ENCODE measurements at regions not wholly inside any gene's neighbourhood (a gene's known extent, or its start where the extent isn't known, plus 50 kb on each side); places are given as distances from the start of the nearest gene placed in this dataset.
A peak's percentile ranks its signal among the peaks of the same experiment; 100 is the strongest.
"Not testable (repeated sequence)": the region's sequence is repeated elsewhere in the genome, so short reads cannot be mapped to it uniquely, and the experiment has no call there.

DNA sequence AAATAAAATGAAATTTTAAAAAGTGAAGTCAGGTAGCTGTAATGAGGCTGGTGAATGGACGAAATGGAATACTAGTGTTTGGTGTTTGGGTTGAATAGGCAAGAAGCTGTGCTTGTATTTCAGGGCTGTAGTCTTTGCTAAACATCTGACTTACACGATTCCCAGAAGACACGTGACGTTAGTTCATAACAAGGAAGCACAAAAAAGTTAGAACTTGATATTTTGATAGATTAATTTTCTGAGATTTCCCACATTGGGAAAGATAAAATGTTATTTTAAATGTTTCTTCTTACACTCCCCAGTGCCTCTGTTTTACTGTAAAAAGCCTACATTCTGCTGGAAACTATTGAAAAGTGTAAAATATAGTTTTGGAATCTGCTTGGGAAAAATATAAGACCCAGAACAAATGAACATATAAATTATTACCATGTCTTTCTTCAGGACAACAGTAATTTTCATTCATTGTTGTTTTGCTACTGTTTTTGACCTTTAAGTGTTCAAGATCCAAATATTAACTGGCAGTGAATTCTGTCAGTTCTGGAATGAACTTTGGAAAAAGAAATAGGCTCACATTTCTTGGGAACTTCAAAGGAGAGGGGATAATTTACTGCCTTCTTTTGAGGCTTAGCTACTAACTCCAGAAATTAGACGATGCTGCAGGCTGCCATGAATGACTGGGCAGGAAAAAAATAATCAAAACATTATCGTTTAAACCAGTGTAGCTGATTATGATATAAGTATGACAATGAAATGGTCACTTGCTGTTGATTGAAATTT lies 241.3 kb downstream of the SLITRK6 start:
- intact Hi-C loops (cut with DNase I, micrococcal nuclease) = no loop called here
- DNase-seq (no peak), ATAC-seq (no peak)

DNA sequence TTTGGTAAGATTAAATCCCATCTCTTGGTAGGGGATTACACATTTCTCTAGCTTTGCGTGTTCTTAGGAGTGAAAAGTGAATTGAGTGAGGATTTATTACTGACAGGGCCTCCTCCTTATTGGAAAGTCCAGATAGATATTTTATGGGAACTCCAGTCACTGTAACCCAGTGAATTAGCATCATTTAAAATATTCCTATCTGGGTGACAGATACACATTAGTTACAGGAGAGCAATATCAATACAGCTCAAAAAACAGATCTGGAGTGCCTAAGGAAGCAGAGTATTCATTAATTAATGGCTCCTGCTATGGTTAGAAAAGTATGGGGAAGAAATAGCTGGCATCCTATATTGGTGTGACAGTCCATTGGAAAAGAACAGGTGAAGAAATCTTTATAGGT lies 248.2 kb downstream of the SLITRK6 start:
- no peak for DNase-seq
- intact Hi-C loops (cut with DNase I, micrococcal nuclease) = no loop called here
- ATAC-seq = no peak

DNA sequence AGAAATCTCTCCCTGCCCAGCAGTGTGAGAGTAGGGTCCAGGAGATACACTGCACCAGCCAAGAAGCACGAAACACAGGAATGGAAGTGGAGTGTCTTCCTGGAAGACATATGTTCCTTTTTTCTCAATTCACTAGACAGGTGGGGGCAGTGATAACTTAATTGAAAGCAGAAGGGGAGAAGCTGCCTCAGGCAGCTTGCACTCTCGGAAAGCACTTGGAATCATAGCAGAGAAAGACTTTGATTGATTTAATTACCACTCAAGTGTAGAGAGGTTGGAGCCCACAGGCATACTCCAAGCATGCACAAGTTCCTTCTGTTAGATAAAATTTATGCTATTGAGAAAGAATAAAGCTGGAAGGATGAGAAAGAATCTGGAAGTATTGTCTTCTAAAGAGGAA lies 249.4 kb downstream of the SLITRK6 start:
- ATAC-seq = no peak
- intact Hi-C loops (cut with DNase I, micrococcal nuclease) = no loop called here
- DNase-seq = no peak

DNA sequence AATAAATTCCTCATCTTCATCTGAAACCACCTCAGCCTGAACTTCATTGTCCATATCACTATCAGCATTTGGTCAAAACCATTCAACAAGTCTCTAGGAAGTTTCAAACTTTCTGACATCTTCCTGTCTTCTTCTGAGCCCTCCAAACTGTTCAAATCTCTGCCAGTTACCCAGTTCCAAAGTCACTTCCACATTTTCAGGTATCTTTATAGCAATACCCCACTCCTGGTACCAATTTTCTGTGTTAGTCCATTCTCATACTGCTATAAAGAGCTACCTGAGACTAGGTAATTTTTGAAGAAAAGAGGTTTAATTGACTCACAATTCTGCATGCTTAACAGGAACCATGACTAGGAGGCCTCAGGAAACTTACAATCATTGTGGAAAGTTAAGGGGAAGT lies 250.4 kb downstream of the SLITRK6 start:
- intact Hi-C loops (cut with DNase I, micrococcal nuclease); DNase-seq; ATAC-seq: not testable (repeated sequence)

DNA sequence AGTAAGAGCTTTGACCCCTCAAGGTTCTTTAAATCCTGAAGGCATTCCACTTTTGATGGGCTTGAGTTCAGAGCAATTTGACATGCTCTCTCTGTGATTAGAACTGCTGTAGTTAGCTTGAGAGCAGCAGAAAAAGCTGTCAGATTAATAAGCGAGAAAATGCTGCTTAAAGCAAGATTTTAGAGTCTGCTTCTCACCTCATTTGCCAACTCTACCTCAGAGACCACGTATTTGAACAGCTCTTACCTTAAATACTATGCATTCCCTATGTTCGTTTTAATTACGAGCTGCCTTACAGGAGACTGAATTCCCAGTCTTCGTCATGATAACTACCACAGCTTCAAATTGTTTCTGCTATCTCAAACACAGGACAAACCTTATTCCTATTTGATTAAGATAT lies 253.4 kb downstream of the SLITRK6 start:
- no peak for DNase-seq
- ATAC-seq = no peak
- intact Hi-C loops (cut with DNase I, micrococcal nuclease) = no loop called here

DNA sequence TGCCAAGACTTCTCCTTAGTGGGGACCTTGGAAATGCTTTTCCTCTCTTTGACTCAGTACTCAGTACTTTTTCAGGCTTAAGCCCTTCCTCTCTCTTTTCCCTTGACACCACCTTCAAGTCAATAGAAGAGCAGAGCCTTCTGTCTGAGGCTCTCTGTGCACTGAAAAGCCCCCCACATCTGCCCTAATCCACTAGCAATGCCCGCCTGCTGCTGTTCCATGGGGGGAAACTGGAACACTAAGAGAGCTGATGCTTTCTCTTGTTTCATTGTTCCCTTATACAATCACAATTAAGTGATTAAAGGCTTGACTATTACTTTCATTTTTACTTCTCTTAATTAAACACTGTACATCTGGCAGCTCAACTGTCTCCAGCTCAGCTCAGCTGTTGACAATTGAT lies 254.5 kb downstream of the SLITRK6 start:
- intact Hi-C loops (cut with DNase I, micrococcal nuclease) = no loop called here
- DNase-seq (no peak), ATAC-seq (no peak)

DNA sequence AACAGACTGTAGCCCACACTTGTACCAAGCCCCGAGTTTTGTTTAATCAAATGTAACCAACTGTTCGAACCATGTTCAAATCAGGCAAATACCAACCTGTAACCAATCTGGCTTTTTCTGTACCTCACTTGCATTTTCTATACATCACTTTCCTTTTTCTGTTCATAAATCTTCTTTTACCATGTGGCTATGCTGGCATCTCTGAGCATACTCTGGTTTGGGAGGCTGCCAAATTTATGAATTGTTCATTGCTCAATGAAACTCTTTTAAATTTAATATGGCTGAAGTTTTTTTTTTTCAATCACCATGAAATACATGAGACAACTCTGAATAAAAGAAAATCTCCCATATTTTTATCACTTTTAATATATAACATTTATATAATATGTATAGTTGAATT lies 256.1 kb downstream of the SLITRK6 start:
- ATAC-seq (no peak), DNase-seq (no peak)
- intact Hi-C loops (cut with DNase I, micrococcal nuclease) = no loop called here

DNA sequence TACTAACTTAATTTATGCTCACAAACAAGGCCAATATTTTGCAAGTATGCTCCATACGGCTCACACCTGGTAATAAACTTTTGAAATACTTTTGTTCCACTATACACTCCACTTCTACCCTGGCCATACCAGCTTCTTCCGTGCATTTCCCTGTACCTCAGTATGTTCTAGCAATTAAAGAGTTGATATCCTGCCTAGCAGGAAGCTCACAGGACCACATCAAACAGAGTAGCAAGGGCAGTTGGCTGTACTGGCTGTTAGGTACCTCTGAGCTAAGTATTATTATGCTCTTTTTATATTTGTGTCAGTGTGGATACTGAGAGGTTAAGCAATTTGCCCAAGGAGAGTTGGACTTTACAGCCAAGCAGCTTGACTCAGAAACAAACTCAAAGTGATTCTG lies 257.7 kb downstream of the SLITRK6 start:
- DNase-seq = no peak
- ATAC-seq = peak; percentile 85
- intact Hi-C loops (cut with DNase I, micrococcal nuclease) = no loop called here

DNA sequence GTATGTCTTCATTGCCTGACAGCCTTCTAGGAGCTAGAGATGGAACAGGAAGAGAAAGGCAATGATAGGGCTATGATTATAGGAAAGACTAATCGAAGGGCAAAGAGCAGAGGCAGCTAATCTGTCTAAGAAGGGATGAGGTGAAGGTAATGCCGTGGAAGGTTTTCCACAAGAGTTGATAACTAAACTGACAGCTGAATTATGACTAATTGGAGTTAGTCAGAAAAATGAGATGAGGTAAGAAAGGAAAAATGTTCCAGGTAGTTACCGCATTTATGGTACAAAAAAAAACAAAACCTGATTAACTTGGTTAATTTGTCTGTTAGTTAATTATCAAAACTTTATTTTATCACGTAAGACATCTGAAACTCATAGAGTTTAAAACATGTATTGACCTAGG lies 260.3 kb downstream of the SLITRK6 start:
- ATAC-seq = no peak
- DNase-seq = no peak
- intact Hi-C loops (cut with DNase I, micrococcal nuclease) = no loop called here

DNA sequence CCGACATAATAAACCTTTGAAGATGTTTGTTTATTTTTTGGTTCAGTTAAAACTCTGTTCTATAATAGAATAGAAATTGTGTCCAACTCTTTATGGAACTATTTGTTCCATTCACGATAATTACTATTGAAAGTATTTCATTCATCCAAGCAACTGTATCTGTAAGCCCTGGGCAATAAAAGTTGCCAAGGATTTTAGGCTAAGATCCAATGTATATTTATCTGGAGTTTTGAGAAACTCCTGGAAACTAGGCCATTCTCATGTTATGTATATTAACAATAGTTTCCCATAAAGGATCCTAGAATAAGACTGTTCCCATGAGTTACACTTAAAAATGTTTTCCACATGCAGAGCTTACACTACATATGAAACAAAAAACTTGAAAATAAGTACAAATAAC lies 261.6 kb downstream of the SLITRK6 start:
- intact Hi-C loops (cut with DNase I, micrococcal nuclease) = no loop called here
- DNase-seq = no peak
- no peak for ATAC-seq

DNA sequence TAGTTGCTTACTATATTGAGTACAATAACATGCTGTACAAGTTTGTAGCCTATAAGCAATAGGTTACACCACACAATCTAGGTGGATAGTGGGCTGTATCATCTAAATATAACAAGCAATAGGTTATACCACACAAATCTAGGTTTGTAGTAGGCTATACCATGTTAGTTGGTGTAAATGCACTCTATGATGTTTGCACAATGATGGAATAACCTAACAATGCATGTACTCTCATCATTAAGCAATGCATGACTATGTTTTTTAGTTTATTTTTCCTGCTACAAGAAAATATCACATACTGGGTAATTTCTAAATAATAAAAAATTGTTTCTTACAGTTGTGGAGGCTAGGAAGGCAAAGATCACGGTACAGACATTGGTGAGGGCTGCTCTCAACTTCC lies 262.5 kb downstream of the SLITRK6 start:
- ATAC-seq (no peak), DNase-seq (no peak)
- intact Hi-C loops (cut with DNase I, micrococcal nuclease) = no loop called here

DNA sequence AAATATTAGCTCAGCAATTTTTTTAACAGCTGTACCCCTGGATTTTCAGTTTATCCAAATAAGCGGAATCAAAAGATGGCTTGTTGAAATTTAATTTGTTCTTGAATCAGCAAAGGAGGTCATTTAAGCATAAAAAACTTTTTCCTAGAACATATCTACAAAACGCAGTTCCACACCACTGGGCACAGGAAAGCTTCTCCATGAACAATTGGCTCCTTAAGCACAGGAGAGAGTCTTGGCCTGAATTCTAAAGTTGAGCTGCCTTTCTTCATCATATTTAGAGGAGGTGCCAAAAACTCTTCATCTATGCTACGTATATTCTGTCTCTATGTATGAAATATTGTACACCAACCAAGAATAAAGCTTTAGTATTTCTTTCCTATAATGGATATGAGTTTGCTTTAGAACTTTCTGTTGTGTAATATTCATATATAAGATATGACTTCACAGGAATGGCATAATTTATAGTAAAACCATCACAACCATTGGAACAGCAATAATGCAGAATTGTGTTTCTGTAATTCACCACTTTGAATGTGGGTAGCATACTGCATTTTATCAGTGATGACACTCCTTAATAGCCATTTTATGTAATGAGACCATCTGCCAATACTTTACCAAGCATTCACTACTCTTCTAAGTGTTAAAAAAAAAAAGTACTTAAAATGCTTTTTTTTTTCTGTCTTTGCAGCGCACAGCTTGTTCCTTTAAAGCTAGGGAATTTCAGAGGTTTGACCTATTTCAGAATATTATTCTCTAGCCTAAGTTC lies 263.7 kb downstream of the SLITRK6 start:
- no peak for ATAC-seq
- intact Hi-C loops (cut with DNase I, micrococcal nuclease) = no loop called here
- DNase-seq = no peak

DNA sequence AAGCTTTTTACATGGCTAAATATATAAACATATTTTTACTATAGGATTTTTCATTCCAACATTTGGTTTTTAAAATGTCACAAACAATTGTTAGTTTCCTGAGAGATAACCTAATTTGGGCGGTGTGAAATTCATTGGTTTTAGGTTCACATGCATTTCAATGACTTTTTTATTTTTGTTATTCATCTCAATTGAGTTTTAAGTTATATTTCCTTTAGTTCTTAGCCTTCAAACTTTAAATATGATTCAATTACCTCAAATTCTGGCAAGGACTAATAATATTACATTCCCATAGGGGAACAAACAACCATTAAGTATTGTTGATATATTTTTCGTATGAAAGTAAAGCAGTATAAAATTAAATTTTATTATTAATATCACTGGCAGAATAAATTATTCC lies 265.3 kb downstream of the SLITRK6 start:
- ATAC-seq (no peak), DNase-seq (no peak)
- intact Hi-C loops (cut with DNase I, micrococcal nuclease) = no loop called here

DNA sequence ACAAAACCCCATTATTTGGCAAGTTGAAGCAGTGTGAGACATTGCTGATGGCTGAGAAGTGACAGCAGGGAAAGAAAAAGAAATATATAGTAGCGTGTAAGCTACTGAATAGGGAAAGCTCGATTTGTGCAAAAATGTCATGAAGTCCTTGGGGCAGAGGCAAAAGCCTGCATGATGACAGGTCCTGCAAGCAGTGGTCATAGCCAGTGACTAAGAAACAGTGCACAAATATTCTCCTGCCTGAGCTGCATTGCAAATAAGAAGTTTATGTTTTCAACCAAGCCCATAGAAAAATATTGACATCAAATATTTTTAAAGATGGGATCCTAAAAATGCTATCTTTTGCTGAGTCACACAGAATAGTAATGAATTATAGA lies 270.0 kb downstream of the SLITRK6 start:
- no peak for DNase-seq
- no peak for ATAC-seq
- intact Hi-C loops (cut with DNase I, micrococcal nuclease) = no loop called here

DNA sequence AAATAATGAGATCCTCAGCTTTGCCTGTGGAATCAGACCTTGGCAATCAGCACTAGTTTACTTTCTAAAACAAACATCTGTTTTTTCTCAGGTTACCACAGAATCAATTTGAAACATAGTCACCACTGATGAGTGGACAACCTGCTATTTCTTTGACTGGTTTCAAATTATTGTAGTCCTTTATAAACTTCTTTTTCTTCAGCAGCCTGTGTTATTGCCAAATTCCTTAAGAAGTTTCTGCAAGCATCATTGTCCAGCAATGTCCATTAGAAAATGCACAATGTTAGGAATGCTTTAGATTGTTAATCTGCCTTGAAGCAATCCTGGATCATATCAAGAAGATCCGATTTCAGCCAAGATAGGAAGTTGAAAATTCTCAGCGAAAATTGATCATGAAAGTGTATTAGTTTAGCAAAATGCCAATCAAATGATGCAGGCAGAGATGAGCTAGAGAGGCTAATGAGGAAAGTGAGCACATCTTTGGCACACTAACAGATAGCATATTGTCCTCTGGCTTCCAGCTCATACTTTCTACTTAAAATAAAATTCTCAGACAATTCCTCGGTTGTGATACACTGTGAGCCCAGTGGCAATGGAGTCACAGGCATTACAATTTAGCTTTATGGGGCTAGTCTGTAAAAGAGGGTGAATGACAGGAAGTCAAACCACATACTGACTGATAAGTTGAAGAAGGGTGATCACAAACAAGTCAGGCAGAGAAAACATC lies 270.6 kb downstream of the SLITRK6 start:
- DNase-seq (no peak), ATAC-seq (no peak)
- intact Hi-C loops (cut with DNase I, micrococcal nuclease) = no loop called here

DNA sequence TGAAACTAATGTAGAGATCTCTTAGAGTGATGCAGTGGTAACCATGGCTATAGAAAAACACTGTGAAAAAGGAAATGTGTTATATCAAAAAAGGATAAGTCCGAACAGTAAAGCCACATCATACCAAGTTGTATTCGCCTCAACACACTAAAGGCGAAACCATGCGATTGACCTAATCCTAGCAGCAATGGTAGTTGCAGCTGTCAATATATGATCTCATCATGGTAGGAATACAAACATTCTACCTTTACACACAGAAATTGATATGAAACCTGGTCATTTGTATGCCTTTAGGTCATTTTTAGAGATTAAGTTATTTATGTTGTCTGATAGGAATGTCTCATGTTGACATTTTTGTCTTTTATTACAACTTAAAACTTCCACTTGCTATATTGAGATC lies 271.9 kb downstream of the SLITRK6 start:
- no peak for ATAC-seq
- no peak for DNase-seq
- intact Hi-C loops (cut with DNase I, micrococcal nuclease) = no loop called here

DNA sequence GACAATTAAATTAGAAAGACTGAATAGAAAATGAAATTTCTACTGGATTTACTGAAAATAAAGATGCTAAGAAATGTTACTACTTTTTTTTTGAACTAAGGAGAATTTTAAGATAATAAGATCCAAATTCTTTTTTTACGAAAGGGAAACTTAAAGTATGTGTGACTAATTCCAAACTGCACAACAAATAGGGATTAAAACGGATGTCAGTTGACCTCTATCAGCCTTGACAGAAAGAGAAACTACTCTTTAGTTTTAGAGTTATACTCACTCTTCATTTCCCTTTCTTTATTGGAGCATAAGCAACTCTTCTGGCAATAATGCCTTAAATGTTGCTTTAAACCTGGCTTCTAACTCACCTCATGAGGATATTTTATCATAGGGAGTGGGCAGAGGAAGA lies 273.8 kb downstream of the SLITRK6 start:
- intact Hi-C loops (cut with DNase I, micrococcal nuclease) = no loop called here
- no peak for DNase-seq
- no peak for ATAC-seq

DNA sequence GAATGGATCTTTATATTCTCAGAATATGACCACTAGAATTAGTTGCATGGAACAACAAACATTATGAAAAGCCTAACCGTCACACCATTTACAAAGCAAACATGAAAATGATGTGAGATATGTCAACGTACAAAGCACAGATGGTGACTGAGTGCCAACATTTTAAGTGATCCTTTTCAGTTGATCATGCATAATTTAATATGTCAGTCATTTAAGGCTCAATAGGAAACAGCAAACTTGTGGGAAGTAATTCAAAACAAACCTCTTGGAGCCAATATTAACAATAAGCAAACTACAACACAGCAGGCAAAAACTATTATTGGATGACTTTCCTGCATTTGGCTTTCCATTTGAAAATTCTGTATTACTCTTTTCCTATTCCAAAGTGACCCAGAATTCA lies 277.6 kb downstream of the SLITRK6 start:
- DNase-seq (no peak), ATAC-seq (peak; percentile 78)
- intact Hi-C loops (cut with DNase I, micrococcal nuclease) = no loop called here

DNA sequence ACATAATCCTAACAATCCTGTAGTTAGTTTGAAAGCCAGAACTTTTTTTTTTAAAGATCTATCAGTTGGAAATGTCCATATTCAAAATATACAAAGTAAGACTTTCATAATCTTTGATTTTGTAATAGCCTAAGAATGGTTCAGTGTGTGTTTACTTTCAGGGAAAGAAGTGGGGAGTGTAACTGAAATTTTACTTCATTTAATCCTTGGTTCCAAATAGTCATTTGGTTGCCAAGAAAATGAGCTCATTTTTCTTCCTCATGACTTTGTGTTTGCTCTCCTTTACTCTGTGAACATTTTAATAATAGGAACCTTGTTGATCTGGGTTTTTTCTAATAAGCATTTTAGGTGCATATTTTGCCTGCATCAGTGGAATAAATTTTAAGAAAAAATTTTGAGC lies 278.8 kb downstream of the SLITRK6 start:
- DNase-seq = no peak
- peak; percentile 42 for ATAC-seq
- intact Hi-C loops (cut with DNase I, micrococcal nuclease) = no loop called here

DNA sequence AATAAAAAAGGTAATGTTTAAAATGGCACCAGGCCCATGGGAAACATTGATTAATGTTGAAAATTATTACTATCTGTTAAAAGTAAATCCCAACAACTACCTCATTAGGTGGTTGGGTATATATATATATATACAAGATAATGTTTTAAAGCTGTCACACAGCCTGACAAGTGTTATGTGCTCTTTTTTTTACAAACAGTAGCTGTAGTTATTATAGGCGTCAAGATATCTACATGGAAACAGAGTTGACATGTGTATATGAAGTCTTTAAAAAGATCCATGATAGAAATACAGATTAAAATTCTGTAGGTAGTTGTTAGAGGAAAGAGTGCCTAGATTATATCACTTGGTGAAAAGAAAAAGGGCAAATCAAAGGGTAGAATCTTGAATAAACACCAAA lies 279.9 kb downstream of the SLITRK6 start:
- intact Hi-C loops (cut with DNase I, micrococcal nuclease) = no loop called here
- no peak for DNase-seq
- no peak for ATAC-seq

All from left colon (tissue), 2 donors.